Erythroblast (primary cell): ENCODE measurements at regions not wholly inside any gene's neighbourhood (a gene's known extent, or its start where the extent isn't known, plus 50 kb on each side); places are given as distances from the start of the nearest gene placed in this dataset.
A peak's percentile ranks its signal among the peaks of the same experiment; 100 is the strongest.
"Not testable (repeated sequence)": the region's sequence is repeated elsewhere in the genome, so short reads cannot be mapped to it uniquely, and the experiment has no call there.

Source experiments
- DNase-seq, 2 experiments: peaks; one replicate each; lab custom pipeline; 2025; lab: John Stamatoyannopoulos, UW
- GATA1 ChIP-seq: IDR thresholded peaks from 2 replicates; pipeline ENCODE4 v1.6.1; 2011; ENCODE audit warnings: low read depth, mild to moderate bottlenecking, control low read depth, low read length, moderate library complexity
- POLR2A ChIP-seq: IDR thresholded peaks from 2 replicates; pipeline ENCODE4 v1.6.1; 2011; ENCODE audit warnings: mild to moderate bottlenecking, low read length

- TF ChIP-seq POLR2A, result no peak
- TF ChIP-seq GATA1, result no peak
- DNase-seq, result no peak
These were observed 135.5 kb upstream of the CDKN3 start for GRCh38 chr14:54261283-54261682.

GRCh38 chr14:54266616-54267015 lies 130.2 kb upstream of the CDKN3 start:
- DNase-seq, result not testable (repeated sequence)

GRCh38 chr14:54267172-54267571 lies 129.6 kb upstream of the CDKN3 start:
- DNase-seq, result no peak

GRCh38 chr14:54275997-54276725 lies 120.6 kb upstream of the CDKN3 start:
- no peak for TF ChIP-seq POLR2A
- TF ChIP-seq GATA1, result no peak
- DNase-seq, result no peak

More at GRCh38 chr14:54267172-54267571, 129.6 kb upstream of the CDKN3 start:
- TF ChIP-seq GATA1 (no peak), POLR2A (no peak)

GRCh38 chr14:54278087-54278486 lies 118.7 kb upstream of the CDKN3 start:
- TF ChIP-seq POLR2A (no peak), GATA1 (no peak)
- DNase-seq, result peak in 1 of 2 experiments; percentile 14

DNA sequence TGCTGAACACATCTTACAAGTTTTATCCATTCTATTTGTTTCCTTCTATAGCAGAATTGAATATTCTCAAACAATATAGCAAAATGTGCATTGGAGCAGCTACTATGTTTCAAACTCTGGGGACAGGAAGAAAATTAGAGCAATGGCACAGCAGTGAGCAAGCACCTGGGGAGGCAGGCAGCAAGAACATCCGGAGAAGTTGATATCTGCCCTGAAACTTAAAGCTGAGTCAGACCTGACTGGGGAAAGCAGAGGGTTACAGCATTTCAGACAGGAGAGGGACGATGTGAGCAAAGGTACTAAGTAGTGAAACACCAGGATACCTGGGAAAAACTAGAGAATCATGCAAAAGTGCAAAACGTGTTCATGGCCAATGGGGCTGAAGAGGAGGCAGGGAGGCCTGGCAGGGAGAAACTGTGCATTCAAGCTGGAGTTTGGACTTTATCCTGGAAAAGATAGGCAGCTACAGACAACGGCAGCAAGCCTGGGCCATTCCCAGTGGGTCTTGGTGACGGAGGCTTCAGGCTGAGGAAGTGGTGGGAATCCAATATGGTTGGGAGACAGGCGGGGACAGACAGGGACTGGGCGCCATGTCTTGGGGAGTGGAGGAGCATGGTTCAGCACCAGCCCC lies 118.0 kb upstream of the CDKN3 start:
- no peak for DNase-seq
- no peak for TF ChIP-seq POLR2A

DNA sequence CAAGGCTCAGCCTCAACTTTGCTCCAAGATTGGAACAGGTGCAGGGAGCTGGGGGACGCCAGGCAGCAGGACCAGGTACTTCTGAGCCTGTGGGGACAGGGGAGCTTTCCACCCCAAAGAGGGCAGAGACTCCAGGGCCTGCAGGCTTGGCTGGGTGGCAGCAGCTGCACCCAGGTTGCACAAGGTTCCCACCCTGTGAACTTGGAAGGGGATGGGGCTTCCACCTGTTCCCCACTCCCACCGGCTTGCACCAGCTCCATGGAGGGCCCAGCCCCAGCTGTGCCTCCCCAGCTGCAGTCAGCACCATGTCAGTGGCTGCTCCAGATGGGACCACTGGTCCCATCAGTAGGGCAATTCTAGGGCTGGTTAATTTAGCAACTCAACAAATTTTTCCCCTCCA lies 114.0 kb upstream of the CDKN3 start:
- TF ChIP-seq POLR2A, result no peak
- TF ChIP-seq GATA1, result no peak

DNA sequence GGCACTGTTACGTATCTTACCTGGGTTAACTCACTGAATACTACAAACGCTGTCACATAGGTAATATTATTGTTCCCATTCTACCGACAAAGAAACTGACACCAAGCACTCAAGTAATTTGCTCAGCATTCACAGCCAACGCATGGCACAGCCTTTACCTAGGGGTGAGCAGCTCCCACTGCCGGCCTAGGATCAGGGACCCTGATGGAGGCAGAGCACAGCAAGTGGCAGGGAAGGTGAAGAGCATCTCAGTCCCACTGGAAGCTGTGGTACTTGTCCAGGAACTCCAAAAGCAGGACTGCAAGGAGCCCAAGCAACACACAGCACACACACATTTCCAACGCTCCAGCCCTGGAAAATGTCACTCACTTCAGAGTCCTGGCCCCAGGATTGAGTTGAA lies 111.8 kb upstream of the CDKN3 start:
- no peak for DNase-seq
- TF ChIP-seq POLR2A (no peak), GATA1 (no peak)

More for the DNA sequence above, 114.0 kb upstream of the CDKN3 start:
- no peak for DNase-seq

DNA sequence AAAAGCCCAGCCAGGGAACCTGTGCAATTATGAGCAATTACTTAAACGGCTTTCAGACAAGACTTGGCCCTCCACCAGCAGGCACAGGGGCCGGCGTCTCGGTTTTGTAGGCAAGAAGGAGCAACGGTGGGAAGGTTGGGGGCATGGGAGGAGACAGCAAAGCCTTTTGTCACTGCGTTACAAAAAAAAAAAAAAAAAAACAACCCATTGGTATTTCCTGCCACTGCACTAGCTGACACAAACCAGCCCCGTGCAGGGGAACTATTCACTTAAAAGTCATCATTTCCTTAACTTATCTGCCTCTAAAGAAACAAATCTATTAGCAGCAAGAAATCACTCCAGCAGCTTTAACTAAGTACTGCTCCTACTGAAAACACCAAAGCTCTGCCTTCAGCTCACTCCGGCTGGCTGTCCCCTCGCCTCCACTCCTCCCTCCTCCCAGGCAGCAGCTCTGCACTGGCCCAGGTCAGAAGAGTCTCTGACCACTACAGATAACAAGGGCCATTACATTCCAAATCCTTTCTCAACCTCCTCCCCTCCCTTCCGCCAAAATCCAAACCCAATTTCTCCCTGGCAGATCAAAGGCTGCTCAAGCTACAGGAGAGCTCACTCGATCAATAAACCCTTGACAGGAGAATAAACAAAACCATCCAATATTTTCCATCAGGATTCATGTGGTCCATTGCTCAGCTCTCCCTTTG lies 105.2 kb upstream of the CDKN3 start:
- TF ChIP-seq GATA1, result no peak
- TF ChIP-seq POLR2A, result no peak
- no peak for DNase-seq

- TF ChIP-seq POLR2A (no peak), GATA1 (no peak)
- no peak for DNase-seq
These were observed 102.0 kb upstream of the CDKN3 start for GRCh38 chr14:54294802-54295201.

DNA sequence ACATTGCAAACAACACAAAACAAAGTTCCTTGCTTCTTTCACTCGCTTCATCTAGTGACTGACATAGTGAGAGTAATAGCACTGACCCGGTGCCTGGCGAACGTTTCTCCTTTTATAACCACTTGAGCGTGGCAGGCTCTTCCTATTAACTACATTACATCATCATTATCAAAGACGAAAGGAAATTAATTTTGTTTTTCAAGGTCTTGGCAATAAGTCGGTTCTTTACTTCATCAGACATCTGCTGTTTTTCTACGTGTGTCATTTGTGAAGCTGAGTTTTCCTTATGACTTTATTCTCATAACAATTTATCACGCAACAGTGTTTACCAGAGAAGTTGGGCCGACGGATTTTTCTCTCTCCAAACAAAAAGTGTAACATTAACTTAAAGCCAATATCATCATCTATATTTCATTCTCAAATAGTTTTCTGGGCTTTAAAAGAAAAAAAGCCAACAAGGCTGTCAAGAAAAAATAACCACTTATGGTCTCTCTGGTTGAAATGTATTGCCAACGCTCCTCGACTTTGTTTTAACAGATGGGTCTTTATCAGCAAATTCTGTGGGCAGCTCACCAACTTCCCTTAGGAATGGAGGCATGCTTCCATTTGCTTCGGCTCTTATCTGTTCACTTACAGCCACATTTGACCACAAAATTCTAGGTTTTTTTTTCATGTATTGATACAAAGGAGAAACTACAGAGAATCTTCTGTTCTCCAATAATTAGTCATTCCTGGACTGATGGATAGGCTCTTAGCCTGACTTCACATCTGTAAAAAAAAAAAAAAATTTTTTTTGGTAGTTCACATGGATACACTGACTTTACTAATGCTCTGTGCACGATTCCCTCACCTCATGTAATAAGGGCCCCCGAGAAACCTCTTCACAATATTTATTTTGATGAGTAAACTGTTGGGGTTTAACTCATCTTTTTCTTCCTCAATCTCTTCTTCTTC lies 97.1 kb upstream of the CDKN3 start:
- no peak for TF ChIP-seq POLR2A
- no peak for TF ChIP-seq GATA1
- DNase-seq, result no peak

GRCh38 chr14:54300881-54301280 lies 95.9 kb upstream of the CDKN3 start:
- TF ChIP-seq GATA1 (no peak), POLR2A (no peak)
- no peak for DNase-seq

GRCh38 chr14:54301359-54301758 lies 95.4 kb upstream of the CDKN3 start:
- TF ChIP-seq GATA1 (no peak), POLR2A (no peak)
- DNase-seq, result no peak
